ENCODE measurements at regions not wholly inside any gene's neighbourhood (a gene's known extent, or its start where the extent isn't known, plus 50 kb on each side); places are given as distances from the start of the nearest gene placed in this dataset.

- ATAC-seq (ENCODE audit: low FRiP score) (no peak), DNase-seq (ENCODE audit: low spot score) (no peak)
- no peak for TF ChIP-seq CTCF (IDR thresholded peaks at IDR 0.05)
These were observed 397.2 kb upstream of the NFE2L3 start for GRCh38 chr7:25754751-25755150.

- ATAC-seq (ENCODE audit: low FRiP score), result no peak
- TF ChIP-seq CTCF (IDR thresholded peaks at IDR 0.05), result no peak
- DNase-seq (ENCODE audit: low spot score), result no peak
These were observed 395.4 kb upstream of the NFE2L3 start for GRCh38 chr7:25756601-25757000.

GRCh38 chr7:25758559-25758958 is 393.4 kb upstream of the NFE2L3 start:
- DNase-seq (ENCODE audit: low spot score), result no peak
- ATAC-seq (ENCODE audit: low FRiP score), result no peak
- TF ChIP-seq CTCF (IDR thresholded peaks at IDR 0.05), result no peak

- no peak for TF ChIP-seq CTCF (IDR thresholded peaks at IDR 0.05)
- ATAC-seq (ENCODE audit: low FRiP score), result no peak
- no peak for DNase-seq (ENCODE audit: low spot score)
These were observed 392.7 kb upstream of the NFE2L3 start for GRCh38 chr7:25759286-25759685.

- DNase-seq (ENCODE audit: low spot score) (no peak), ATAC-seq (ENCODE audit: low FRiP score) (no peak)
- no peak for TF ChIP-seq CTCF (IDR thresholded peaks at IDR 0.05)
These were observed 392.2 kb upstream of the NFE2L3 start for GRCh38 chr7:25759748-25760147.

GRCh38 chr7:25762511-25763462 is 389.2 kb upstream of the NFE2L3 start:
- DNase-seq (ENCODE audit: low spot score) (no peak), ATAC-seq (ENCODE audit: low FRiP score) (no peak)
- no peak for TF ChIP-seq CTCF (IDR thresholded peaks at IDR 0.05)

- TF ChIP-seq CTCF (IDR thresholded peaks at IDR 0.05), result no peak
- ATAC-seq (ENCODE audit: low FRiP score) (no peak), DNase-seq (ENCODE audit: low spot score) (no peak)
These were observed 388.5 kb upstream of the NFE2L3 start for GRCh38 chr7:25763463-25763860.
